Stomach (tissue), 8 donors: ENCODE measurements at regions not wholly inside any gene's neighbourhood (a gene's known extent, or its start where the extent isn't known, plus 50 kb on each side); places are given as distances from the start of the nearest gene placed in this dataset.

ENCODE experiments used
- DNase-seq, 2 donors: peaks; one replicate each; pipeline versions ENCODE4 v3.0.0 to v3.0.0-alpha.2; 2013 to 2019
- H3K27ac ChIP-seq, 5 donors: fragments of 200-600 bp in 4 of 5; sonication (generic) in 4 of 5; one replicate each; pipeline ENCODE4 v1.5.1; 2013 to 2019; ENCODE audit warnings: mild to moderate bottlenecking in 1 of 5, moderate library complexity in 1 of 5
- H3K27me3 ChIP-seq, 3 donors: fragments of 200-600 bp; sonication (generic); one replicate each; pipeline ENCODE4 v1.5.1; 2017 to 2019; ENCODE audit warnings: mixed run types in 1 of 3
- H3K36me3 ChIP-seq, 4 donors: fragments of 200-600 bp; sonication (generic); 1 replicate in 3 of 4; 2 replicates in 1 of 4; pipeline ENCODE4 v1.5.1; 2016 to 2019
- H3K4me1 ChIP-seq, 4 donors: fragments of 200-600 bp; sonication (generic); one replicate each; pipeline ENCODE4 v1.5.1; 2016 to 2019
- H3K4me3 ChIP-seq, 4 donors: fragments of 200-600 bp; sonication (generic) in 3 of 4; one replicate each; pipeline ENCODE4 v1.5.1; 2016 to 2019; ENCODE audit warnings: mild to moderate bottlenecking in 1 of 4
- H3K9me3 ChIP-seq, 4 donors: fragments of 200-600 bp; sonication (generic); one replicate each; pipeline ENCODE4 v1.5.1; 2016 to 2019
- CTCF ChIP-seq, 7 experiments: fragments of 450-650 bp in 4 of 7; fragments of 200-600 bp in 3 of 7; sonication (generic) in 3 of 7; IDR thresholded peaks; one replicate each; pipeline ENCODE4 v1.5.1; 2016 to 2019; ENCODE audit warnings: antibody characterized with exemption in 7 of 7, control low read depth in 2 of 7, mild to moderate bottlenecking in 1 of 7
- EP300 ChIP-seq: sonication (generic); formaldehyde crosslinking; IDR thresholded peaks from one replicate; pipeline ENCODE4 v1.6.1; 2017; ENCODE audit warnings: antibody characterized with exemption
- POLR2A ChIP-seq, 4 donors: fragments of 450-650 bp; IDR thresholded peaks; one replicate each; pipeline ENCODE4 v1.6.1; 2016; ENCODE audit warnings: antibody characterized with exemption in 4 of 4, control low read depth in 2 of 4, mild to moderate bottlenecking in 1 of 4, moderate library complexity in 1 of 4
- POLR2AphosphoS5 ChIP-seq, 3 donors: sonication (generic); formaldehyde crosslinking; IDR thresholded peaks; one replicate each; pipeline ENCODE4 v1.6.1; 2016; ENCODE audit warnings: antibody characterized with exemption in 3 of 3
- WGBS, 5 donors: extraction: QIAGEN DNeasy Blood & Tissue Kit in 3 of 5; methylation state at CpG; one replicate each; pipeline versions ENCODE4 v1.1.5 to v1.1.7; 2013 to 2018; 5-methylcytosine and 5-hydroxymethylcytosine counted together
- intact Hi-C: fragments of 100-400 bp; cut with DNase I; formaldehyde crosslinking; loops from one replicate; pipeline ENCODE4 v1.15.1; 2023; ENCODE audit warnings: low total_unique reads
- donor health status: healthy with polysubstance abuse.
- donor health status: Bipolar disorder and iron deficiency.
- donor health status: healthy.

GRCh38 chr2:75870133-75870532 is 159.4 kb upstream of the GCFC2 start:
- no peak for TF ChIP-seq POLR2A (IDR thresholded peaks at IDR 0.05)
- TF ChIP-seq CTCF (IDR thresholded peaks at IDR 0.05), result no peak
- no peak for TF ChIP-seq EP300
- no peak for TF ChIP-seq POLR2AphosphoS5 (IDR thresholded peaks at IDR 0.05)
- 38 to 44% (median 39%) methylated on average over 4 of the region's 4 CpGs for WGBS, 5 donors
- no peak overlapping the region for H3K4me3 ChIP-seq
- no peak for DNase-seq
- no peaks in the 10 kb centered on the region for H3K27me3 ChIP-seq
- peaks cover 0 to 5% (median 0%) of the 10 kb centered on the region in 4 donors for H3K4me1 ChIP-seq
- intact Hi-C loops, result no loop called here
- H3K27ac ChIP-seq, result no peak overlapping the region
- no peaks in the 10 kb centered on the region for H3K36me3 ChIP-seq
- H3K9me3 ChIP-seq, result peaks cover 0 to 4% (median 0%) of the 10 kb centered on the region in 4 donors

GRCh38 chr2:75865702-75866101 is 155.0 kb upstream of the GCFC2 start:
- H3K27ac ChIP-seq, result no peak overlapping the region
- no peak overlapping the region for H3K4me3 ChIP-seq
- intact Hi-C loops, result no loop called here
- H3K36me3 ChIP-seq, result no peaks in the 10 kb centered on the region
- H3K27me3 ChIP-seq, result no peaks in the 10 kb centered on the region
- 51 to 72% (median 70%) methylated on average over 8 of the region's 8 CpGs for whole genome bisulfite sequencing, 5 donors
- no peak for TF ChIP-seq POLR2A (IDR thresholded peaks at IDR 0.05)
- no peak for TF ChIP-seq POLR2AphosphoS5 (IDR thresholded peaks at IDR 0.05)
- TF ChIP-seq CTCF (IDR thresholded peaks at IDR 0.05), result no peak
- H3K4me1 ChIP-seq, result peaks cover 0 to 4% (median 0%) of the 10 kb centered on the region in 4 donors
- no peaks in the 10 kb centered on the region for H3K9me3 ChIP-seq
- no peak for DNase-seq

GRCh38 chr2:75865083-75865482 is 154.4 kb upstream of the GCFC2 start:
- Histone ChIP-seq H3K36me3 (no peaks in the 10 kb centered on the region), H3K4me1 (no peaks in the 10 kb centered on the region), H3K4me3 (no peak overlapping the region), H3K27me3 (no peaks in the 10 kb centered on the region), H3K27ac (no peak overlapping the region), H3K9me3 (no peaks in the 10 kb centered on the region)
- intact Hi-C loops, result no loop called here
- TF ChIP-seq POLR2A (IDR thresholded peaks at IDR 0.05) (no peak), POLR2AphosphoS5 (IDR thresholded peaks at IDR 0.05) (no peak), EP300 (no peak), CTCF (IDR thresholded peaks at IDR 0.05) (no peak)
- no peak for DNase-seq
- WGBS, 5 donors, result 72 to 83% (median 79%) methylated on average over 2 of the region's 2 CpGs

- no peaks in the 10 kb centered on the region for H3K27me3 ChIP-seq
- TF ChIP-seq EP300 (no peak), POLR2A (IDR thresholded peaks at IDR 0.05) (no peak), CTCF (IDR thresholded peaks at IDR 0.05) (no peak), POLR2AphosphoS5 (IDR thresholded peaks at IDR 0.05) (no peak)
- H3K27ac ChIP-seq, result no peak overlapping the region
- no peaks in the 10 kb centered on the region for H3K36me3 ChIP-seq
- H3K4me3 ChIP-seq, result no peak overlapping the region
- DNase-seq, result no peak
- no peaks in the 10 kb centered on the region for H3K9me3 ChIP-seq
- intact Hi-C loops, result no loop called here
- WGBS, 5 donors, result 69 to 76% (median 69%) methylated on average over 3 of the region's 3 CpGs
- no peaks in the 10 kb centered on the region for H3K4me1 ChIP-seq
Measured at GRCh38 chr2:75862547-75862946, 151.8 kb upstream of the GCFC2 start.
